ENCODE measurements at regions not wholly inside any gene's neighbourhood (a gene's known extent, or its start where the extent isn't known, plus 50 kb on each side); places are given as distances from the start of the nearest gene placed in this dataset.
A peak's percentile ranks its signal among the peaks of the same experiment; 100 is the strongest.
"Not testable (repeated sequence)": the region's sequence is repeated elsewhere in the genome, so short reads cannot be mapped to it uniquely, and the experiment has no call there.

DNA sequence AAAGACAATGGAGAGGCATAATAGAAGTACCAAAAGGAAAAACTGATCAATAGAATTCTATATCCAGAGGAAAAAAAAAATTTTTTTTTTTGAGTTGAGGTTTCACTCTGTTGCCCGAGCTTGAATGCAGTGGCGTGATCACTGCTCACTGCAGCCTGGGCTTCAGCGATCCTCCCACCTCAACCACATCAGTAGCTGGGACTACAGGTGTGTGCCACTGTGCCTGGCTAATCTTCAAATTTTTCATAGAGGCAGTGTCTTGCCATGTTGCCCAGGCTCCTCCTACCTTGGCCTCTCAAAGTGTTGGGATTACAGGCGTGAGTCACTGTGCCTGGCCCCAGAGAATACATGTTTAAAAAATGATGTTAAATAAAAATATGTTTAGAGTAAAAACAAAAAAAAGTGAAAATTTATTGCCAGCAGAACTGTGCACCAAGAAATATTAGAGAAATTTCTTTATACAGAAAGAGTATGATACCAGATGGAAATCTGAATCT is 154.3 kb upstream of the ZBTB20 start:
- in situ Hi-C loops (cut with HindIII; ENCODE audit: low pct_ligation_motif_present, low pct_unique_long_range_greater_than_20kb, low sequenced_read_pairs) = no loop called here
- no peak for DNase-seq

DNA sequence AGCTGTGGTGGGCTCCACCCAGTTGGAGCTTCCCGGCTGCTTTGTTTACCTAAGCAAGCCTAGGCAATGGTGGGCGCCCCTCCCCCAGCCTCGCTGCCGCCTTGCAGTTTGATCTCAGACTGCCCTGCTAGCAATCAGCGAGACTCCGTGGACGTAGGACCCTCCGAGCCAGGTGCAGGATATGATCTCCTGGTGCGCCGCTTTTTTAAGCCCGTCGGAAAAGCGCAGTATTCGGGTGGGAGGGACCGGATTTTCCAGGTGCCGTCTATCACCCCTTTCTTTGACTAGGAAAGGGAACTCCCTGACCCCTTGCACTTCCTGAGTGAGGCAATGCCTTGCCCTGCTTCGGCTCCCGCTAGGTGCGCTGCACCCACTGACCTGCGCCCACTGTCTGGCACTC is 170.9 kb upstream of the ZBTB20 start:
- DNase-seq; in situ Hi-C loops (cut with HindIII; ENCODE audit: low pct_ligation_motif_present, low pct_unique_long_range_greater_than_20kb, low sequenced_read_pairs): not testable (repeated sequence)

DNA sequence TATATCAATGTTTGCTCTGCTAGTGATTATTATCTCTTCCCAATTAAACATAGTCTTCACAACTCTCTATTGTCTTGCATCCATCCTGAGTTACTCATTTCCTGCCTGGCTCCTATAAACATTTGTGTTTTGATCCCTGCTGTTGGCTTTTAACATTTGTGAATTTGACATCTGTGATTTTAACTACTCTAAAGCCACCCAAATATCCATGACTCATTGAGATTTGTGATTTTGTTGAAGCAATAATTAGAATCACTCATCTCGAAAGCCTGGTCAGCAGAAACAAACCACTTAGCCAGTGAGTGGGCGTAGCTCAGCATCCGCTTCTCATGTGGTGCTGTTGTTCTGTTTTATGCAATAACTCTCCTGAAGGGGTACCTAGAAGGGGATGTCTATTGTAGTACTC is 174.3 kb upstream of the ZBTB20 start:
- DNase-seq = no peak
- in situ Hi-C loops (cut with HindIII; ENCODE audit: low pct_ligation_motif_present, low pct_unique_long_range_greater_than_20kb, low sequenced_read_pairs) = no loop called here

DNA sequence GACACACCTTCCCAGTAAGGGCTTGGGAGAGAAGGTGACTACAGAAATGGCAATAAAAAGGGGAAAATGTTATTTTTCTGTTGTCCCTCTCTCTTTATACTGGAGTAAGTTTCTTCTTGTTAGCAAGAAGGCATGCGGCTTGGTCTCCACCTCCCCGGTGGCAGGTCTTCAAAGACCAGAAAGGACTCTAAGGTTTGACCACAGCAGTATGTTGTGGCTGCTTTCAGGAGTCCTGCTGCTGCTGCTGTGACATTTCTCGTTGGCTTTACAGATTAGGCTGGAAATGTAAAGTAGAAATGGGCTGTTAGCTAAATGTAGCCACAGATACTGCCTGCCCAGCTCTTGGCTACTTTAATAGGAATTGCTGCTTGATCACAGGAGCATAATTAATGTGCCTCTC is 175.8 kb upstream of the ZBTB20 start:
- in situ Hi-C loops (cut with HindIII; ENCODE audit: low pct_ligation_motif_present, low pct_unique_long_range_greater_than_20kb, low sequenced_read_pairs) = no loop called here

DNA sequence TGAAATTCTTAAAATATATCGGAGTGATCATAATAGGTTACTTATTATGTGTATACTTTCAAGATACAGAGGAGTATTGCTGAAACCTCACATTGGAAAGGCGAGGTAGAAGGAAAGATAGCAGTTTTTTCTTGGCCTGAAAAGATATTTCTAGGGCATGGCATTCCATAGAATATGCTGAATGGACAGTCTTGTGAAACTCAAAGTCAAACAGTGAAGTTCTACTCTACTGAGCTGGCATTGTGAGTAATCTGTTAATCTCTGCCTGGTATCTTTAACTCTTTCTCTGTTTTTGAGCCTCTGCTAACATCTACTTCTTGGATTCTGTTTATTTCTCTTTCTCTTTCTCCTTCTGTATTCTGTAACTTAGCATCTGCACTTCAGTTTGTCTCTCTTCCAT is 176.3 kb upstream of the ZBTB20 start:
- in situ Hi-C loops (cut with HindIII; ENCODE audit: low pct_ligation_motif_present, low pct_unique_long_range_greater_than_20kb, low sequenced_read_pairs) = no loop called here
- no peak for DNase-seq

More for the DNA sequence above, 175.8 kb upstream of the ZBTB20 start:
- no peak for DNase-seq

DNA sequence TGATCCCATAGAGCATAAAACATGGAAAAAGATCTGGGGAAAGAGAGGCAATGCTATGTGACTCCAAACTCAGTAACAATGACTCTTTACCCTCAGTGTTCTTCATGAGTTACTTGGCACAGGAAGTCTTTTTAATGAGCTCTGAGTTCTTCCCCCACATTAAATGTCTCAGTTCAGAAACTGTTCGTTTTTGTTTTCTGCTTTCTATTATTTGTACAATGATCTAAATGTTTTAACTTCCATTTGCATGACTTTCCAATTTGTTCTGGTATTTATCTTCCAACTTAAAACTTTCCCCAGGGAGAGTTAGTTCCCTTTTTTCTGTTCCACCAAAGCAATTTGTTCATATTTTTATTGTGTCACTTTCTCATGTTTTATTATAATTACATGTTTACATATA is 177.0 kb upstream of the ZBTB20 start:
- DNase-seq = no peak
- in situ Hi-C loops (cut with HindIII; ENCODE audit: low pct_ligation_motif_present, low pct_unique_long_range_greater_than_20kb, low sequenced_read_pairs) = no loop called here

DNA sequence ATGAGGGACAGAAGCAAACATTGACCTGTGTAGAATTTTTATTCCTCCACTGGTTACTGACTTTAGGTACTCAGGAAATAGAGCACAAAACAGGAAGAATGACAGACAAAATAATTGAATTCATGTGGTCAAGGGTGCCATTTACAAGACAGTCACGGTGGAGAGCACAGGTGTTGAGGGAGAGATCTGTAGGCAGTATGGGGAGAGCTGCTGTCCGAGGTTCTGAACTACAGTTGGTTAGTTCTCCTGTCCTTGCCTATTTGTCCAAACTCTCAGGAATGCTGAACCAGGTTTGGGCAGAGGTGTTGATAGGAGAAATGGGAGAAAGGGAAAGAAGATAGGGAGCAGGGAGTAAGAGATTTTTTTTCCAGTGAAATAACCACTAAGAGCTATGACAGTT is 178.5 kb upstream of the ZBTB20 start:
- DNase-seq = peak; percentile 25
- in situ Hi-C loops (cut with HindIII; ENCODE audit: low pct_ligation_motif_present, low pct_unique_long_range_greater_than_20kb, low sequenced_read_pairs) = no loop called here

DNA sequence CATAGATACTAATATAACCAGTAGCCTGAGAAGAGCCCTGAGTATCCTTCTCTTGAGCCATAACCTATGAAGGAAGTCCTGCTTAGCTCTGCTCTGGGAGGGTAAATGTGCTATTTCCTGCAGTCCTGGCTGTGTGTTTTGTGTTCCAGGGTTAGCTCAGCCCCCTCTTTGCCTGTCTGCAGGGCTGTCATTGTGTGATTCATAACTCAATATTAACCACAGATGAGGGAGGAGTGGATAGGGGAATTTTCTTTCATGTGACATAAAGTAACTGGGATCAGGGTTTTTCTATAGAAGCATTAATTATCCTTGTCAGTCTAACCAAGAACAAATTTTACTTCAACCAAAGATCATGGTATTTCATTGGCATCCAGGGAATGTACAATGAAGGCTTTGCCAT is 183.3 kb upstream of the ZBTB20 start:
- no peak for DNase-seq
- in situ Hi-C loops (cut with HindIII; ENCODE audit: low pct_ligation_motif_present, low pct_unique_long_range_greater_than_20kb, low sequenced_read_pairs) = no loop called here

DNA sequence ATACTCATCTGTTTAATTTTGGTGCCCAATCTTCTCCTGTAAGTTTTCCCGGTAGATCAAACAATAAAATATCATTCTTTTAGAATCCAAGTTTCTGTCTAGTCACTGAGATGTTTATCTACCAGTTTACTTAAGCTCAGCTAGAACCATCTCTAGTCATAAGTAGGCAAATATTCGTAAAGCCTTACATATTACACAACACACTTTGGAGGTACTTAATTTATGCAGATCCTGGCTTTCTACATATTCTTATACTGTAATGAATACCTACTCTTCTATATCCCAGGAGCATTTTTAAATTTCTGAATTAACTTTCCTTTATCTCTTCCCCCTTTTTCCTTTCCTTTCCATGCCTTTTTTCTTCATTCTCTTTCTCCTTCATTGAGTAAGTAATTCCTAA is 185.9 kb upstream of the ZBTB20 start:
- in situ Hi-C loops (cut with HindIII; ENCODE audit: low pct_ligation_motif_present, low pct_unique_long_range_greater_than_20kb, low sequenced_read_pairs) = no loop called here
- no peak for DNase-seq

DNA sequence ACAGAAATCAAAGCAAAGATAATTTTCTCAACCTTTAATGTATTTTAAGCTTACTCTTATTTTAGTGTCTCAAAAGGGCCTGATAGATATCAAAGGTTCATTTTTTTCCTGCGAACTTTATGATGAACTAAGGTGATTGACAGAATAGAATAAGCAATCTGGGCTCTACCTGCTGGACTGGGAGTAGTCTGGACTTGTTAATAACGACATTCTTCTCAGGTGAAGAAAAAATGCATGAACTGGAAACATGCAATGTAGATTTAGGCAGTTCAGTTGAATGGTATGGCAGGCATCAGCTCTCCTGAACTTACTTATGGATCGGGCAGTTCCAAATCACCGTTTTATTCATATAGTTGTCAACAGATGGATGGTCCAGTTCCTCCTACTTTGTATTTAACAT is 189.7 kb upstream of the ZBTB20 start:
- in situ Hi-C loops (cut with HindIII; ENCODE audit: low pct_ligation_motif_present, low pct_unique_long_range_greater_than_20kb, low sequenced_read_pairs) = no loop called here
- DNase-seq = no peak

DNA sequence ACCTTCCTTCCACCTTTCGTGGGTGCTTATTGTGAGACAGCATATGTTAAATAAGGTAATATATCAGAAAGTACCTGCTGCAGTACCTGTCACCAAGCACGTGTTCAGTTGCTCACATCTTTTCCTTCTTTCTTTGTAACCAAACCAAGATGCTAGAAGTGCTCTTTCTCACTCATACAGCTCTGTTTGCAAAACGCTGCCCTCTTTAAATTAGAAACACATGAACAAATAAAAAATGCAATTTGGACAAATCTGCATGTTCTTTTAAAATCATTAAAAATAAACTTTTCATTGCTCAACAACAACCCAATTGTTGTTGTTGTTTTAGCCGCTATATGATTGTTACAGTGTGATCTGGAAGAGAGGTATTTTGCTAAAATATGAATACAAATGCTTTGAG is 193.5 kb upstream of the ZBTB20 start:
- no peak for DNase-seq
- in situ Hi-C loops (cut with HindIII; ENCODE audit: low pct_ligation_motif_present, low pct_unique_long_range_greater_than_20kb, low sequenced_read_pairs) = no loop called here

DNA sequence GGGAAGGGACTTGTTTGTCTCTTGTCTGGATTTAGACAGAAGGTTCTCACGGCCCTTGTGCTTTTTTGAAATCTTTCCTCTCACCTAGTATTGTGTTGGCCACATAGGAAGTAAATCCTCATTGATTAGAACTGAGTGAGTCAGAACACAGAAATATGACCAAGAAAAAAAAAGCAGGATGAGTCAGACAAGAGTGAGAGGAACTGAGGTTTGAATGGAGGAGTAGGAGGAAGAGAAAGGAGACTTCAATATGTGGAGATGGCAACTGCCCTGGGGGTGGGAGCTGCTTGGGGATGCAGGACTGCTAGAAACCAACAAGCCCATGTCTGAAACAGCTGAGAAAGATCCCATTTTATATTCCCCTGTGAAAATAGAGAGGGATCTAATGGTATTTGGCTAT is 194.1 kb upstream of the ZBTB20 start:
- DNase-seq = peak; percentile 38
- in situ Hi-C loops (cut with HindIII; ENCODE audit: low pct_ligation_motif_present, low pct_unique_long_range_greater_than_20kb, low sequenced_read_pairs) = no loop called here

DNA sequence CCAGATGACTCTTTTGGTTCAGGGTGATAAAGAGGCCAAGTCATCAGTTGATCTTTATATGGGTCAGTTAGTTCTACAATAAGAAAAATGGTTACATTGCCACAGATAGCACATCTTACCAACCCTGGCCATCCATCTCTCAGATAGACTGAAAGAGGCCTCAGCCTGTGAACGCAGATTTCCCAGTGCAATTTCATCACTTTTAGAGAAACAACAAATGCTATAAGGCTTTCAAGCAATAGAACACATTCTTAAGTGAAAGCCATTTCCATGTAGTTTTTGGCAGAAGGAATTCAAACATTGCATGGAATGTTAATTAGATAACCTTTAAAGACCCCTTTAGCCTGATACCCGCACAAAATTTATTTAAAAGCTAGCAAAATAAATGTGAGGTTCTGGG is 200.6 kb upstream of the ZBTB20 start:
- in situ Hi-C loops (cut with HindIII; ENCODE audit: low pct_ligation_motif_present, low pct_unique_long_range_greater_than_20kb, low sequenced_read_pairs) = no loop called here
- DNase-seq = no peak

DNA sequence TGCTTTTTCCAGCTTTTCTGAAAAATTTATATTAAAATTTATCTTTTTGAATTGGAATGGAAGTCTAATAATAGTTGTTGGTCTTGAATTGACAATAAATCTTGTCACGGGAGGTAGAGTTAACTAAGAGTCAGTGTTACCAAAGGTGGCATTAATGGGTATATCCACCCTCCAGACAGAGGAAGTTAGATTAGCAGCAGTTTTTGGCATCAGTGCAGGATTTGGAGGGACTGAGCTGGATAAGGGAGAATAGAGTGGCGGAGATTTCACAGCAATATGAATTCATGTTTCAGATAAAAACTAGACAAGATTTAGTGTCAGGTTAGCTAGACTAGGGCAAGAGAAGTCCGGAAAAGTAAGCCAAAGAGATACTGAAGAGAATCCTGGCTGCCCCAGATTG is 201.3 kb upstream of the ZBTB20 start:
- DNase-seq = no peak
- in situ Hi-C loops (cut with HindIII; ENCODE audit: low pct_ligation_motif_present, low pct_unique_long_range_greater_than_20kb, low sequenced_read_pairs) = no loop called here

DNA sequence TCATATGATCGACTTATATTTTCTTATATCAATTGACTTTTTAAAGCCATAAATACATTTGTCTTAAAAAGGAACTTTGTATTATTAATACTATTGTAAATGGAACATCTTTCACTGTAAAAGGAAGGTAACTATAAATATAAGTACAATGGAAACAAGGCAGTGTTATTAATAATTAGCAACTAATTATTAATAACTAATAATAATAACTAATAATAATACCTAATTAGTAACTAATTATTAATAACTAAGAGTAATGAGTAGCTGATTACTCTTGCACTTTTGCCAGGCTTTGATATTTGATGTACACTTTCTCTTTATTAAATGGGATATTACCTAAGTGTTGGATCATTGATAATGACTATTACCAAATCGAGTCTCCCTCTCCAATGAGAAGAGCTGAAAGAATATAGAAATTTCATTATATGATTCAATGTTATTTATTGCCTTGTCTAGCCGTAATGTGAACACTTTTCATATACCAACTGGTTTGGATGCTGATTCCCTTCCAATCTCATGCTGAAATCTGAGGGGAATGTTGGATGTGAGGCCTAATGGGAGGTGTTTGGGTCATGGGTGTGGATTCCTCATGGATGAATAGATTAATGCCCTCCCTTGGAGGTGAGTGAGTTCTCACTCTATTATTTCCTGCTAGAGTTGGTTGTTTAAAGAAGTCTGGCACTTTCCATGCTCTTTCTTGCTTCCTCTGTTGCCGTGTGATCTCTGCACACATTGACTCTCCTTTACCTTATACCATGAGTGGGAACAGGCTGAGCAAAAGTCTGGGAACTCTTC is 202.1 kb upstream of the ZBTB20 start:
- no peak for DNase-seq
- in situ Hi-C loops (cut with HindIII; ENCODE audit: low pct_ligation_motif_present, low pct_unique_long_range_greater_than_20kb, low sequenced_read_pairs) = no loop called here

DNA sequence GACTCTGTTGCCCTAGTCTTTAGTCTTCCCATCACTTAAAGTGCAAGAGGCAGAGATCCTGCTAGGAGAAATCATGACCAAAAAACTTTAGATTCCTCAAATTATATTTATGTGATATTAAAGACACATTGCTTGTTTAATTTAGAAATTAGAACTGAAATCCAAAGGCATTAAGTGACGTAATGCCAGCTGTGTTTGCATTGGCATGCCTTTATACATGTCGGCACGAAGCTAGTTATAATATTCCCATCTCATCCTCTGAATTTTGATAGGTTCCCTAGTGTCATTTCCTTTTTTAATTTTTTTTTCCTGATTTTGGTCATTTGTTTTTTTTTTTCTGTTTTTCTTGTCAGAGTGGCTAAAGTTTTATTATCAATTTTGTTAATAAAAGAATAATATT is 203.5 kb upstream of the ZBTB20 start:
- in situ Hi-C loops (cut with HindIII; ENCODE audit: low pct_ligation_motif_present, low pct_unique_long_range_greater_than_20kb, low sequenced_read_pairs) = no loop called here
- DNase-seq = no peak

DNA sequence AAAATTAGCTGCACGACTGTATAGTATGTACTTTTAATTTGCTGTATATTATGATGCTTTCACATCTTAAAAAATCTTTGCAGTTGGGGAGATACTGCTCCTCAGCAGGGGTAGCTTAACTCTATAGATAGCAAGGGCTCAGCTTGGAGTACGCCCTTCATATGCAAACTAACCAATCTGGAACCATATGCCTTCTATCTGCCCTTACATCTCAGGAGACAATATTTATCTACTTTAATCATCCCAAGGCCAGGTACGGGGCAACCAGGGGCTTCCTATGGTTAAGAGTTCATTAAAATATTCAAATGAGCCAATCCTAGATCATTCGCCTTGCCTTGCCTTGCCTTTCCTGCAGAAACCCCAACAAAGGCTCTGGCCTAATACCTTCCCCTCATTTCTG is 204.1 kb upstream of the ZBTB20 start:
- in situ Hi-C loops (cut with HindIII; ENCODE audit: low pct_ligation_motif_present, low pct_unique_long_range_greater_than_20kb, low sequenced_read_pairs) = no loop called here
- DNase-seq = no peak

DNA sequence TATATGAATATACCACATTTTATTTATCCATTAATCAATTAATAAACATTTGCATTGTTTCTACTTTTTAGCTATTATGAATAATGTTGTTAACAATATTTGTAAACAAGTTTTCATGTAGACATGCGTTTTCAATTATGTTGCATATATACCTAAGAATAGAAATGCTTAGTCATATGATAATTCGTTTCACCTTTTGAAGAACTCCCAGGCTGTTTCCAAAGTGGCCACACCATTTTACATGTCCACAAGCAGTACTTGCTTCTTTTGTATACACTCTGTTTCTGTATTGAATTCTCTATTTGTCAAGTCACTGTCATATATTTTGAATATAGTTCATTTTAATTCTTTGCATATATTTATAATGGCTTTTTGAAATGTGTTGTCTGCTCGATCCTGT is 206.9 kb upstream of the ZBTB20 start:
- in situ Hi-C loops (cut with HindIII; ENCODE audit: low pct_ligation_motif_present, low pct_unique_long_range_greater_than_20kb, low sequenced_read_pairs) = no loop called here
- no peak for DNase-seq

DNA sequence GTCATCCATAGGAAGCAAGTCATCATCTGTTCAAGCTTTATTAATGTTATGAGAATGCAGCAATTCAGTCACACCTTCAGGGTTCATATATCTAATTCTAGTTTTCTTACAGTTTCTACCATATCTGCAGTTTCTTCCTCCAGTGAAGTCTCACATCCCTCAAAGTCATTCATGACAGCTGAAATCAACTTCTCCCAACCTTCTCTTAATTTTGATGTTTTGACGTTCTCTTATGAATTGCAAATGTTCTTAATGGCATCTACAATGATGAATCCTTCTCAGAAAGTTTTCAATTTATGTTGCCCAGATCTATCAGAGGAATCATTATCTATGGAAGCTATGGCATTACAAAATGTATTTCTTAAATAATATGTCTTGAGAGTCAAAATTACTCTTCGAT is 210.4 kb upstream of the ZBTB20 start:
- in situ Hi-C loops (cut with HindIII; ENCODE audit: low pct_ligation_motif_present, low pct_unique_long_range_greater_than_20kb, low sequenced_read_pairs) = no loop called here
- DNase-seq = no peak

DNA sequence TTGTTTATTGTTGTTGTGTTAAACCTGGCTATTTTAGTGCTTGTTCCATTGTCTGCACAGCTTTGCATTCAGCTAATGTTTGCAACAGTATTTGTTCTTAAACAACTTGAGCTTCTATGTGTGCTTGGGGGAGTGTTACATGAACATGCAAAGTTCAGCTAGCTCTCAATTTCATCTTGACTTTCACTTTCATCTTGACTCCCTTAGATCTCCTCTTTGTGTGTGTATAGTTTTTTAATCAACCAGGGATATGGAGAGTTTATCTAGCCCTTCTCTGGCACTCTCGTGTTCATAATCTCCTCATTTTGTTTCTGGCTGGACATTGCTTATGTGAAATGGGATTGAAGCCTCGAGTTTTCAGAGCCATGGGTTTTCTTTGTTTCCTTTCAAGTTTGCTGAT is 212.4 kb upstream of the ZBTB20 start:
- DNase-seq = no peak
- in situ Hi-C loops (cut with HindIII; ENCODE audit: low pct_ligation_motif_present, low pct_unique_long_range_greater_than_20kb, low sequenced_read_pairs) = no loop called here

DNA sequence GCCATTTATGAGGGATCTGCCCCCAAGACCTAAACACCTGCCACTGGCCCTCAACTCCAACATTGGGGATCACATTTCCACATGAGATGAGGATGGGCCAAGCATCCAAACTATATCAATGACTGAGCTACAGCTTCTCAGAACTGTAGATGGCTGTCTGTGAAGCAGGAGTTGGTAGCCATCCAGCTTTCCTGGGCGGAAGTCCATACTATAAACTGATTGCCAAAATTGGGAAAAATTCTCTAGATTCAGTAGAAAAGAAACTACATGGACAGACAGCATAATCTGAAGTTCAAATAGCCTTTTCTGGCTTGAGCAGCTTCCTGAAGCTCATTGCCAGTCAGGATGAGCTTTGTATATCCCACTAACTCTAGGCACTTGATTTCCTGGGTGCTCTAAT is 214.7 kb upstream of the ZBTB20 start:
- DNase-seq = no peak
- in situ Hi-C loops (cut with HindIII; ENCODE audit: low pct_ligation_motif_present, low pct_unique_long_range_greater_than_20kb, low sequenced_read_pairs) = no loop called here
